ENCODE measurements at regions not wholly inside any gene's neighbourhood (a gene's known extent, or its start where the extent isn't known, plus 50 kb on each side); places are given as distances from the start of the nearest gene placed in this dataset.

DNA sequence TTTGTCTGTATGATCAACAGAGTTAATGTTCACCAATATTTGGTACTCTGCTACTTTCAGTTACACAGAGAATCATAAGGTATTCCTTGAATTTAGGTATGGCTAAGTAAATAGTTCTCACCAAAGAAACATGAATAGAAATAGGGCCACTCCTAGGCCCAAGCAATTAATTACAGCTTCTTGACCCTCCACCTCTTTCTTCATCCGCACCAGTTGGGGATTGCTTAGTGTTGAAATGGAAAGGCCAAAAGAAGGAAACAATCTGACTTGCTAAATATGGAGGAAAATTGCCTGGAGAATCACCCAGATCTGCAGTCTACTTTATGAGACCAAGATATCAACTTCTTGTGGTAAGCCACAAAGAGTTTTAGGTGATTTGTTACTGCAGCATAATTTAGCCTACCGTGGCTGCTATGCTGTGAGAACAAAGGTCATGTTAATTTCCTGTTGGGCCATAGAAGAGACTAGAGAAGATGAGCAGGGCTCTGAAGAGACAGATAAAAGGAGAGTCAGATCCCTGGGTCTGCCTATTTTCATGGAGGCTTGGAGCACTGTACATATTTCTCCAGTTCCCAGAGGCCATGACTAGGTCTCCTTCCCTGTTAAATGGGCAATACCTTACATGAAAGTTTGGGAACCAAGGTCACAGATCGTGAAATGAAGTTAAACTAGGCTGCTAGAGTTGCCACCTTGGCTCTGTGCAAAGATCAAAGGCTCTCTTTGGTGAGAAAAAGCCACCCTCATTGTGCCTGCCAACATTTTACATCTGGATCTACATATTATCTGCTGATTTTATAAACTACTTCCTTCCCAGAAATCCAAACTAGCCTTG, 93.3 kb upstream of the GDF10 start:
- ATAC-seq (ENCODE audit: low read depth) = no peak
- intact Hi-C loops (cut with micrococcal nuclease) = no loop called here
- H3K4me3 Mint-ChIP-seq = no peak overlapping the region
- H3K27ac ChIP-seq (ENCODE audit: low read length in 2 of 2) = no peak overlapping the region
- WGBS (ENCODE audit: insufficient coverage) = 36% methylated on average over 2 of the region's 3 CpGs
- H3K4me2 ChIP-seq (replicated peaks; ENCODE audit: low read depth, low read length, poor library complexity, severe bottlenecking) = no peak overlapping the region
- peaks cover 4% of the 10 kb centered on the region for H3K27me3 Mint-ChIP-seq
- CTCF ChIA-PET = no interaction called here
- no peaks in the 10 kb centered on the region for H3K36me3 ChIP-seq (replicated peaks in 1 of 2; ENCODE audit: control extremely low read depth in 1 of 2, control insufficient read depth in 1 of 2, extremely low read depth in 1 of 2, insufficient read depth in 2 of 2, low read length in 1 of 2)
- TF ChIP-seq, protein P1, sequence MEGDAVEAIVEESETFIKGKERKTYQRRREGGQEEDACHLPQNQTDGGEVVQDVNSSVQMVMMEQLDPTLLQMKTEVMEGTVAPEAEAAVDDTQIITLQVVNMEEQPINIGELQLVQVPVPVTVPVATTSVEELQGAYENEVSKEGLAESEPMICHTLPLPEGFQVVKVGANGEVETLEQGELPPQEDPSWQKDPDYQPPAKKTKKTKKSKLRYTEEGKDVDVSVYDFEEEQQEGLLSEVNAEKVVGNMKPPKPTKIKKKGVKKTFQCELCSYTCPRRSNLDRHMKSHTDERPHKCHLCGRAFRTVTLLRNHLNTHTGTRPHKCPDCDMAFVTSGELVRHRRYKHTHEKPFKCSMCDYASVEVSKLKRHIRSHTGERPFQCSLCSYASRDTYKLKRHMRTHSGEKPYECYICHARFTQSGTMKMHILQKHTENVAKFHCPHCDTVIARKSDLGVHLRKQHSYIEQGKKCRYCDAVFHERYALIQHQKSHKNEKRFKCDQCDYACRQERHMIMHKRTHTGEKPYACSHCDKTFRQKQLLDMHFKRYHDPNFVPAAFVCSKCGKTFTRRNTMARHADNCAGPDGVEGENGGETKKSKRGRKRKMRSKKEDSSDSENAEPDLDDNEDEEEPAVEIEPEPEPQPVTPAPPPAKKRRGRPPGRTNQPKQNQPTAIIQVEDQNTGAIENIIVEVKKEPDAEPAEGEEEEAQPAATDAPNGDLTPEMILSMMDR (IDR thresholded peaks at IDR 0.05) = no peak
- no peak for TF ChIP-seq EZH2 (IDR thresholded peaks at IDR 0.05; ENCODE audit: borderline replicate concordance, insufficient read depth, low read depth, low read length, poor library complexity, severe bottlenecking)
- H3K4me3 ChIP-seq (ENCODE audit: control extremely low read depth in 1 of 5, extremely low read depth in 1 of 5, insufficient read depth in 1 of 5, low read depth in 2 of 5, low read length in 4 of 5) = no peak overlapping the region
- no peaks in the 10 kb centered on the region for H3K4me1 ChIP-seq (ENCODE audit: control insufficient read depth in 2 of 2, insufficient read depth in 2 of 2, low read length in 2 of 2)
- H3K4me1 Mint-ChIP-seq = no peaks in the 10 kb centered on the region
- POLR2A ChIA-PET = no interaction called here
- H3K79me2 ChIP-seq (ENCODE audit: control insufficient read depth, insufficient read depth, low read length) = no peaks in the 10 kb centered on the region
- H3K9ac ChIP-seq (ENCODE audit: low read length) = no peak overlapping the region
- H3K27me3 ChIP-seq (replicated peaks in 1 of 4; ENCODE audit: control extremely low read depth in 1 of 4, control insufficient read depth in 3 of 4, insufficient read depth in 4 of 4, low read length in 3 of 4) = no peaks in the 10 kb centered on the region
- H3K9me3 ChIP-seq (ENCODE audit: control extremely low read depth in 1 of 3, control insufficient read depth in 2 of 3, insufficient read depth in 1 of 3, low read length in 2 of 3) = peaks cover 0 to 3% (median 0%) of the 10 kb centered on the region in 3 donors
- no peaks in the 10 kb centered on the region for H4K20me1 ChIP-seq (ENCODE audit: control insufficient read depth, insufficient read depth, low read length, poor library complexity, severe bottlenecking)
- no peaks in the 10 kb centered on the region for H3K9me3 Mint-ChIP-seq (ENCODE audit: insufficient read depth)
- no peak overlapping the region for H2AFZ ChIP-seq (ENCODE audit: insufficient read depth, low read depth, low read length, poor library complexity, severe bottlenecking)
- DNase-seq = no peak
- H3K27ac Mint-ChIP-seq = no peak overlapping the region

DNA sequence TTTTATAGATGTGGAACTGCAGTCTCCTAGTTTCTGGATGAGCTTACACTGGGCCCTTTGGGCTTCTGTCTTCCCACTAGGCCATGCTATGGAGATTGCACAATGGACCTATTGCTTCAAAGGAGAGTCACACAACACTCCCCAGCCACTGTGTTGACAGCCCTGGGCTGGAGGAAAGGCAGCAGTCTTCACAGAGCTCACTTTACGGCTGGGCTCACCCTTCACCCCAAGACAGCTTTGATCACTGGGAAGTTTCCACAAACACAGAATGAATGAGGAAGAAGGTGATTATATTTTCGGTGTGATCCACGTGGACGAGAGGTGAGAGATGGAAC, 92.7 kb upstream of the GDF10 start:
- H3K4me3 Mint-ChIP-seq = no peak overlapping the region
- Histone ChIP-seq H3K36me3 (replicated peaks in 1 of 2; ENCODE audit: control extremely low read depth in 1 of 2, control insufficient read depth in 1 of 2, extremely low read depth in 1 of 2, insufficient read depth in 2 of 2, low read length in 1 of 2) (no peaks in the 10 kb centered on the region), H3K9me3 (ENCODE audit: control extremely low read depth in 1 of 3, control insufficient read depth in 2 of 3, insufficient read depth in 1 of 3, low read length in 2 of 3) (peaks cover 0 to 7% (median 2%) of the 10 kb centered on the region in 3 donors), H3K9ac (ENCODE audit: low read length) (no peak overlapping the region), H3K79me2 (ENCODE audit: control insufficient read depth, insufficient read depth, low read length) (no peaks in the 10 kb centered on the region), H4K20me1 (ENCODE audit: control insufficient read depth, insufficient read depth, low read length, poor library complexity, severe bottlenecking) (no peaks in the 10 kb centered on the region), H3K27ac (ENCODE audit: low read length in 2 of 2) (no peak overlapping the region), H3K4me3 (ENCODE audit: control extremely low read depth in 1 of 5, extremely low read depth in 1 of 5, insufficient read depth in 1 of 5, low read depth in 2 of 5, low read length in 4 of 5) (no peak overlapping the region), H3K4me1 (ENCODE audit: control insufficient read depth in 2 of 2, insufficient read depth in 2 of 2, low read length in 2 of 2) (no peaks in the 10 kb centered on the region), H3K4me2 (replicated peaks; ENCODE audit: low read depth, low read length, poor library complexity, severe bottlenecking) (no peak overlapping the region), H2AFZ (ENCODE audit: insufficient read depth, low read depth, low read length, poor library complexity, severe bottlenecking) (no peak overlapping the region), H3K27me3 (replicated peaks in 1 of 4; ENCODE audit: control extremely low read depth in 1 of 4, control insufficient read depth in 3 of 4, insufficient read depth in 4 of 4, low read length in 3 of 4) (no peaks in the 10 kb centered on the region)
- no peaks in the 10 kb centered on the region for H3K9me3 Mint-ChIP-seq (ENCODE audit: insufficient read depth)
- ChIA-PET POLR2A (no interaction called here), CTCF (no interaction called here)
- intact Hi-C loops (cut with micrococcal nuclease) = no loop called here
- no peak overlapping the region for H3K27ac Mint-ChIP-seq
- H3K27me3 Mint-ChIP-seq = peaks cover 4% of the 10 kb centered on the region
- H3K4me1 Mint-ChIP-seq = no peaks in the 10 kb centered on the region
- ATAC-seq (ENCODE audit: low read depth) (no peak), DNase-seq (no peak)
- WGBS (ENCODE audit: insufficient coverage) = no CpG with 5 or more reads among the region's 4 CpGs
- TF ChIP-seq EZH2 (IDR thresholded peaks at IDR 0.05; ENCODE audit: borderline replicate concordance, insufficient read depth, low read depth, low read length, poor library complexity, severe bottlenecking) = no peak
- TF ChIP-seq, protein P1 (IDR thresholded peaks at IDR 0.05) = no peak
